Esophagus squamous epithelium (tissue), 5 donors: ENCODE measurements at regions not wholly inside any gene's neighbourhood (a gene's known extent, or its start where the extent isn't known, plus 50 kb on each side); places are given as distances from the start of the nearest gene placed in this dataset.

Experiments used
- DNase-seq: peaks from one replicate; lab custom pipeline; 2025; lab: John Stamatoyannopoulos, UW
- H3K27ac ChIP-seq, 4 donors: fragments of 200-600 bp; sonication (generic); one replicate each; pipeline ENCODE4 v1.5.1; 2016 to 2019; ENCODE audit warnings: mild to moderate bottlenecking in 1 of 4
- H3K27me3 ChIP-seq, 4 donors: fragments of 200-600 bp; sonication (generic); 1 replicate in 3 of 4; 2 replicates in 1 of 4; pipeline versions ENCODE4 v1.5.1 to v1.6.0; 2017 to 2021; ENCODE audit warnings: antibody characterized with exemption in 1 of 4
- H3K36me3 ChIP-seq, 3 donors: fragments of 200-600 bp; sonication (generic); one replicate each; pipeline ENCODE4 v1.5.1; 2016 to 2019
- H3K4me1 ChIP-seq, 3 donors: fragments of 200-600 bp; sonication (generic); one replicate each; pipeline ENCODE4 v1.5.1; 2017 to 2019
- H3K4me3 ChIP-seq, 4 donors: fragments of 200-600 bp; sonication (generic); 1 replicate in 3 of 4; 2 replicates in 1 of 4; pipeline ENCODE4 v1.5.1; 2016 to 2019; ENCODE audit warnings: mild to moderate bottlenecking in 2 of 4, moderate library complexity in 1 of 4
- H3K9me3 ChIP-seq, 3 donors: fragments of 200-600 bp; sonication (generic); one replicate each; pipeline ENCODE4 v1.5.1; 2016 to 2019
- POLR2A ChIP-seq, 4 donors: fragments of 450-650 bp; IDR thresholded peaks; one replicate each; pipeline ENCODE4 v1.6.1; 2017; ENCODE audit warnings: antibody characterized with exemption in 4 of 4, mild to moderate bottlenecking in 4 of 4, moderate library complexity in 3 of 4
- WGBS, 2 donors: methylation state at CpG; one replicate each; pipeline ENCODE4 v1.1.5; 2018; 5-methylcytosine and 5-hydroxymethylcytosine counted together
- intact Hi-C: fragments of 100-400 bp; cut with DNase I; formaldehyde crosslinking; loops from one replicate; pipeline ENCODE4 v1.15.0; 2022
- TF ChIP-seq, protein P1 (sequence below), 6 experiments: fragments of 450-650 bp in 4 of 6; fragments of 200-600 bp in 2 of 6; sonication (generic) in 2 of 6; IDR thresholded peaks; one replicate each; pipeline ENCODE4 v1.5.1; 2016 to 2019; ENCODE audit warnings: antibody characterized with exemption in 6 of 6, mild to moderate bottlenecking in 4 of 6, moderate library complexity in 4 of 6
- donor health status: DM: yes; HTN: yes; CAD: no.

DNA sequence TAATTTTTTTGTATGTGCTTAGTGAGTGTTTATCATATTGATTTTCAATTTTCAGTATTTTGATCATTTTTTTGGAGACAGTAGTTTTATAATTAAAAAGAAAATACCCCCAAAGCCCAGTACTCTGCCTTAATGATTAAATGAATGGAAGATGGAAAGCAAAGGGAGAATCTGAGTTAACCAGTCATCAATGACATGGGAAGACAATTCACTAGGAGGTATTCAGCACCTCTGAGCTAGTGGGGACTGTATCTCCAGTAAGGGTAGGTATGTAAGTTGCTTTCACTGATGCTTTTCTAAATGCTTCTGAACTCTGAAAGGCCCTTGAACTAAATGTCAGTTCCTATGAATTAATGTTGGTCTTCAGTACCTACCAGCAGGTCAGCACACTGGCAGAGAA lies 590.4 kb upstream of the DPPA4 start:
- no peak for TF ChIP-seq POLR2A (IDR thresholded peaks at IDR 0.05)
- TF ChIP-seq, protein P1, sequence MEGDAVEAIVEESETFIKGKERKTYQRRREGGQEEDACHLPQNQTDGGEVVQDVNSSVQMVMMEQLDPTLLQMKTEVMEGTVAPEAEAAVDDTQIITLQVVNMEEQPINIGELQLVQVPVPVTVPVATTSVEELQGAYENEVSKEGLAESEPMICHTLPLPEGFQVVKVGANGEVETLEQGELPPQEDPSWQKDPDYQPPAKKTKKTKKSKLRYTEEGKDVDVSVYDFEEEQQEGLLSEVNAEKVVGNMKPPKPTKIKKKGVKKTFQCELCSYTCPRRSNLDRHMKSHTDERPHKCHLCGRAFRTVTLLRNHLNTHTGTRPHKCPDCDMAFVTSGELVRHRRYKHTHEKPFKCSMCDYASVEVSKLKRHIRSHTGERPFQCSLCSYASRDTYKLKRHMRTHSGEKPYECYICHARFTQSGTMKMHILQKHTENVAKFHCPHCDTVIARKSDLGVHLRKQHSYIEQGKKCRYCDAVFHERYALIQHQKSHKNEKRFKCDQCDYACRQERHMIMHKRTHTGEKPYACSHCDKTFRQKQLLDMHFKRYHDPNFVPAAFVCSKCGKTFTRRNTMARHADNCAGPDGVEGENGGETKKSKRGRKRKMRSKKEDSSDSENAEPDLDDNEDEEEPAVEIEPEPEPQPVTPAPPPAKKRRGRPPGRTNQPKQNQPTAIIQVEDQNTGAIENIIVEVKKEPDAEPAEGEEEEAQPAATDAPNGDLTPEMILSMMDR (IDR thresholded peaks at IDR 0.05) = no peak
- intact Hi-C loops = no loop called here
- Histone ChIP-seq H3K9me3 (no peaks in the 10 kb centered on the region), H3K36me3 (no peaks in the 10 kb centered on the region), H3K4me1 (no peaks in the 10 kb centered on the region), H3K27ac (no peak overlapping the region), H3K27me3 (no peaks in the 10 kb centered on the region), H3K4me3 (no peak overlapping the region)
- DNase-seq = no peak

- no peaks in the 10 kb centered on the region for H3K9me3 ChIP-seq
- TF ChIP-seq POLR2A (IDR thresholded peaks at IDR 0.05) = no peak
- TF ChIP-seq, protein P1 (IDR thresholded peaks at IDR 0.05) = no peak
- 34 to 39% methylated on average over 3 of the region's 3 CpGs for WGBS, 2 donors
- no peaks in the 10 kb centered on the region for H3K4me1 ChIP-seq
- intact Hi-C loops = no loop called here
- no peak overlapping the region for H3K4me3 ChIP-seq
- no peaks in the 10 kb centered on the region for H3K27me3 ChIP-seq
- no peak for DNase-seq
- H3K27ac ChIP-seq = no peak overlapping the region
- H3K36me3 ChIP-seq = no peaks in the 10 kb centered on the region
These were observed 593.2 kb upstream of the DPPA4 start for GRCh38 chr3:109930582-109930981.

GRCh38 chr3:109933576-109933975 lies 596.2 kb upstream of the DPPA4 start:
- Histone ChIP-seq H3K4me3 (no peak overlapping the region), H3K36me3 (no peaks in the 10 kb centered on the region), H3K27ac (no peak overlapping the region), H3K9me3 (no peaks in the 10 kb centered on the region), H3K27me3 (no peaks in the 10 kb centered on the region), H3K4me1 (no peaks in the 10 kb centered on the region)
- 16 to 25% methylated on average over 1 of the region's 1 CpG for WGBS, 2 donors
- intact Hi-C loops = no loop called here
- no peak for DNase-seq
- no peak for TF ChIP-seq POLR2A (IDR thresholded peaks at IDR 0.05)
- TF ChIP-seq, protein P1 (IDR thresholded peaks at IDR 0.05) = no peak

DNA sequence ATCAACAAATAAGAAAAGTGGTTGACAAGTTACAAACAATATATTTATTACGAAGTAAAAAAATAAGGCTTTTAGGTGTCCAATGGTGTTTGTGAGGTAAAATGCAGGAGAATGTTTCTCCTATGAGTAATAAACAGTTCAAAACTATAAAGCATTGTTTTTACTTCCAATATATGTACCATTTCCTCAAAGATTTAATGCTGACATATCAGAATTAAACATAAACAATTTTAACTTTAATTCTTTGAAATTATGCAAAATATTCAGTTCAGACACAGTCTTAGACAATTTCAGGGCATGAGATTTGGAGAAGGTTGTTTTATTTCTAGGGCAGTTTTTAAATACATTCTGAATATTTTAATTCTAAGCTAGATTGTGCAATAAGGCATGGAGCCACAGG lies 602.5 kb upstream of the DPPA4 start:
- no peaks in the 10 kb centered on the region for H3K27me3 ChIP-seq
- TF ChIP-seq POLR2A (IDR thresholded peaks at IDR 0.05) = no peak
- TF ChIP-seq, protein P1 (IDR thresholded peaks at IDR 0.05) = no peak
- WGBS, 2 donors = 45 to 59% methylated on average over 1 of the region's 1 CpG

GRCh38 chr3:109943181-109943580 lies 605.8 kb upstream of the DPPA4 start:
- Histone ChIP-seq H3K27me3 (no peaks in the 10 kb centered on the region), H3K4me3 (no peak overlapping the region), H3K27ac (no peak overlapping the region), H3K36me3 (no peaks in the 10 kb centered on the region), H3K9me3 (no peaks in the 10 kb centered on the region), H3K4me1 (no peaks in the 10 kb centered on the region)
- 57 to 58% methylated on average over 3 of the region's 3 CpGs for WGBS, 2 donors
- no peak for DNase-seq
- intact Hi-C loops = no loop called here
- no peak for TF ChIP-seq POLR2A (IDR thresholded peaks at IDR 0.05)
- TF ChIP-seq, protein P1 (IDR thresholded peaks at IDR 0.05) = no peak

More for the DNA sequence above, 602.5 kb upstream of the DPPA4 start:
- Histone ChIP-seq H3K4me3 (no peak overlapping the region), H3K36me3 (no peaks in the 10 kb centered on the region), H3K27ac (no peak overlapping the region), H3K9me3 (no peaks in the 10 kb centered on the region), H3K4me1 (no peaks in the 10 kb centered on the region)
- no peak for DNase-seq
- intact Hi-C loops = no loop called here
